ENCODE measurements at regions not wholly inside any gene's neighbourhood (a gene's known extent, or its start where the extent isn't known, plus 50 kb on each side); places are given as distances from the start of the nearest gene placed in this dataset.

DNA sequence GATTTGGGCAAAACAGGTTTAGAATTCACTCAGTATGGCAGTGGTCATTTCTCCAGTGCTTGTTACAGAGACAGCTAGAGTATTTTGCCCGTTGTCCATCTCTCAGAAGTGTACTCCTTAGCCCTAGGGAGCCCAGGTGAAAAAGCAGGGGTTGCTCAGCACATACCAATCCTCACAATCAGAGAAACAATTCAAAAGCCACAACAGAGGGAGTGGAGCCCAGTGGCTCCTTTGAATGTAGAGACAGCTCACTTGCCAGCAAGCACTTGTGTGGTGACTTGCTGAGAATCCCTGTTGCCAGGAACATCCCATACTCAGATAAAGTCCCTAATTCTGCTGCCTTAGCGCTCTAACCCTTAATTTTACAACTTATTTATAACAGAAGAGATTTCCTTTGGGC is 1488.3 kb downstream of the RPA4 start:
- H3K27ac ChIP-seq = no peak overlapping the region
- no peak for TF ChIP-seq ZFX (IDR thresholded peaks at IDR 0.05)
- TF ChIP-seq, protein P1, sequence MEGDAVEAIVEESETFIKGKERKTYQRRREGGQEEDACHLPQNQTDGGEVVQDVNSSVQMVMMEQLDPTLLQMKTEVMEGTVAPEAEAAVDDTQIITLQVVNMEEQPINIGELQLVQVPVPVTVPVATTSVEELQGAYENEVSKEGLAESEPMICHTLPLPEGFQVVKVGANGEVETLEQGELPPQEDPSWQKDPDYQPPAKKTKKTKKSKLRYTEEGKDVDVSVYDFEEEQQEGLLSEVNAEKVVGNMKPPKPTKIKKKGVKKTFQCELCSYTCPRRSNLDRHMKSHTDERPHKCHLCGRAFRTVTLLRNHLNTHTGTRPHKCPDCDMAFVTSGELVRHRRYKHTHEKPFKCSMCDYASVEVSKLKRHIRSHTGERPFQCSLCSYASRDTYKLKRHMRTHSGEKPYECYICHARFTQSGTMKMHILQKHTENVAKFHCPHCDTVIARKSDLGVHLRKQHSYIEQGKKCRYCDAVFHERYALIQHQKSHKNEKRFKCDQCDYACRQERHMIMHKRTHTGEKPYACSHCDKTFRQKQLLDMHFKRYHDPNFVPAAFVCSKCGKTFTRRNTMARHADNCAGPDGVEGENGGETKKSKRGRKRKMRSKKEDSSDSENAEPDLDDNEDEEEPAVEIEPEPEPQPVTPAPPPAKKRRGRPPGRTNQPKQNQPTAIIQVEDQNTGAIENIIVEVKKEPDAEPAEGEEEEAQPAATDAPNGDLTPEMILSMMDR (conservative IDR thresholded peaks at IDR 0.05) = no peak

- TF ChIP-seq, protein P1 (conservative IDR thresholded peaks at IDR 0.05) = peak; percentile 53
- no peak for TF ChIP-seq ZFX (IDR thresholded peaks at IDR 0.05)
- no peak overlapping the region for H3K27ac ChIP-seq
These were observed 1495.4 kb downstream of the RPA4 start for GRCh38 chrX:98379134-98379533.

GRCh38 chrX:98380106-98380505 is 1496.4 kb downstream of the RPA4 start:
- no peak for TF ChIP-seq ZFX (IDR thresholded peaks at IDR 0.05)
- TF ChIP-seq, protein P1 (conservative IDR thresholded peaks at IDR 0.05) = no peak
- H3K27ac ChIP-seq = no peak overlapping the region

DNA sequence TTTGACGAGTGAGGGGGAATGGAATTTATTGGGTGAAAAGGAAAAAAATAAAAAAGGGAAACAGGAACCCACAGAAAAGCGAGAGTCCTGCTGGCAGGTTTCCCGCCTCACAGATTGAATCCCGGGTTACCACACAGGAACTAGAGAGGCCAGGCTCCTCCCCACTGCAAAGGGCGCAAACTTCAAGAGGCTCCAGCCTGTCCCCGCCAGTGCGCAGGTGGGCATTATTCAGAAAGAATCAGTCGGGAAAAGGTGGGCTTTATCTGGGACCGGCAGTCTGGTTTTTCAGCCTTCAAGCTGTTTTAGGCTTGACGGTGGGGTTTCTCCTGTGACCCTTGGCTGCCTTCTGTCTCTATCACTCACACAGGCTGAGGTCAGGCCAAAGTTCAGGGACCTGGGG is 1496.8 kb downstream of the RPA4 start:
- no peak for TF ChIP-seq ZFX (IDR thresholded peaks at IDR 0.05)
- TF ChIP-seq, protein P1 (conservative IDR thresholded peaks at IDR 0.05) = no peak
- H3K27ac ChIP-seq = no peak overlapping the region

DNA sequence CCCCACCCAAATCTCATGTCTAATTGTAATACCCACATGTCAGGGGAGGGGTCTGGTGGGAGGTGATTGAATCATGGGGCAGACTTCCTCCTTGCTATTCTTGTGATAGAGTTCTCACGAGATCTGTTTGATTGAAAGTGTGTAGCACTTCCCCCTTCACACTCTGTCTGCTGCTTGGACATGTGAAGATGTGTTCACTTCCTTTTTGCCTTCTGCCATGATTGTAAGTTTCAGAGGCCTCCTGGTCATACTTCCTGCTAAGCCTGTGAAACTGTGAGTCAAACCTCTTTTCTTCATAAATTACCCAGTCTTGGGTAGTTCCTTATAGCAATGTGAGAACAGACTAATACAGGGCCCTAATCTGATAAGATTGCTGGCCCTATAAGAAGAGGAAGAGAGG is 1514.8 kb downstream of the RPA4 start:
- no peak overlapping the region for H3K27ac ChIP-seq
- TF ChIP-seq, protein P1 (conservative IDR thresholded peaks at IDR 0.05) = no peak
- TF ChIP-seq ZFX (IDR thresholded peaks at IDR 0.05) = no peak

- H3K27ac ChIP-seq = no peak overlapping the region
- no peak for TF ChIP-seq ZFX (IDR thresholded peaks at IDR 0.05)
- TF ChIP-seq, protein P1 (conservative IDR thresholded peaks at IDR 0.05) = no peak
These were observed 1521.7 kb downstream of the RPA4 start for GRCh38 chrX:98405376-98405775.

DNA sequence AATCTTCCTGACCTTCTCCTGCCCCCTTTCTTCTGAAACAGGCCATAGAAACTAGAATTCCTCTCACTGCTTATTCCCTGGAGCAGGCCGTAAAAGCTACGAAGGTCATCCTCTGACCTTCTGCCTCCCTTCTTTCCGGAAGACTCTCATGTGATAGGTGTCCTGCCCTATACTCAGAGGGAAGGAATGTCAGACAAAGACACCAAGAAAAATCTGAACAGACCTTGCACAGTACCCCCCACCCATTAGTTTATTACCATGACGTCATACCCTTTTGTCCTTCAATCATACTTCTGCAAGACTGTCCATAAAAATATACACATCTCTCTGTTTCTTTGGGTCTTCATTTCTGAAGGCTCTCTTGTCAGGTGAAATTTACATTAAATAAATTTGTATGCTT is 1523.9 kb downstream of the RPA4 start:
- H3K27ac ChIP-seq = no peak overlapping the region
- TF ChIP-seq ZFX (IDR thresholded peaks at IDR 0.05) = no peak
- TF ChIP-seq, protein P1 (conservative IDR thresholded peaks at IDR 0.05) = no peak
